OCI-LY1 (cell line): ENCODE measurements at regions not wholly inside any gene's neighbourhood (a gene's known extent, or its start where the extent isn't known, plus 50 kb on each side); places are given as distances from the start of the nearest gene placed in this dataset.

Experiments used
- CTCF ChIP-seq: fragments of 200-600 bp; sonication (generic), shearing (Covaris generic); IDR thresholded peaks from 2 replicates; pipeline ENCODE4 v1.5.1; 2017; ENCODE audit warnings: mild to moderate bottlenecking, antibody characterized with exemption, low read length, moderate library complexity, mixed read lengths
- EZH2 ChIP-seq: fragments of 200-600 bp; sonication (generic), shearing (Covaris generic); IDR thresholded peaks from 2 replicates; pipeline ENCODE4 v1.8.0; 2017; ENCODE audit warnings: borderline replicate concordance, mixed run types, mild to moderate bottlenecking, antibody characterized with exemption, low read length, moderate library complexity, mixed read lengths

GRCh38 chr2:195117011-195117410, 540.0 kb upstream of the SLC39A10 start:
- no peak for TF ChIP-seq CTCF
- no peak for TF ChIP-seq EZH2
